SK-N-SH treated with all-trans-retinoic acid at 6 μM for 48 hours (cell line): ENCODE measurements at regions not wholly inside any gene's neighbourhood (a gene's known extent, or its start where the extent isn't known, plus 50 kb on each side); places are given as distances from the start of the nearest gene placed in this dataset.

Experiments used
- ATAC-seq: fragments of 200-7000 bp; cut with Tn5 transposase; 3 replicates; pipeline ENCODE4 v1.9.1; 2020; ENCODE audit warnings: mild to moderate bottlenecking, moderate library complexity
- ARNTL ChIP-seq: fragments of 450-650 bp; formaldehyde crosslinking; IDR thresholded peaks from 2 replicates; pipeline ENCODE4 v1.5.0; 2020; ENCODE audit warnings: low read depth, mild to moderate bottlenecking, moderate library complexity, borderline replicate concordance
- BACH2 ChIP-seq: fragments of 250-450 bp; sonication (Bioruptor Pico); IDR thresholded peaks from 2 replicates; pipeline ENCODE4 v1.9.0; 2021; ENCODE audit warnings: mild to moderate bottlenecking, borderline replicate concordance
- CSDC2 ChIP-seq: fragments of 250-450 bp; sonication (Bioruptor Pico); IDR thresholded peaks from 2 replicates; pipeline ENCODE4 v1.5.0; 2020; ENCODE audit warnings: mild to moderate bottlenecking, moderate library complexity
- ESRRG ChIP-seq: fragments of 250-450 bp; sonication (Bioruptor Pico); IDR thresholded peaks from 2 replicates; pipeline ENCODE4 v1.6.1; 2021; ENCODE audit warnings: mild to moderate bottlenecking
- GLIS3 ChIP-seq: fragments of 250-450 bp; sonication (Bioruptor Pico); IDR thresholded peaks from 2 replicates; pipeline ENCODE4 v1.5.0; 2020; ENCODE audit warnings: mild to moderate bottlenecking, moderate library complexity
- ISL1 ChIP-seq: fragments of 250-450 bp; sonication (Bioruptor Pico); IDR thresholded peaks from 2 replicates; pipeline ENCODE4 v2.1.2; 2022; ENCODE audit warnings: mild to moderate bottlenecking, moderate library complexity
- OSR1 ChIP-seq: fragments of 250-450 bp; sonication (Bioruptor Pico); IDR thresholded peaks from 2 replicates; pipeline ENCODE4 v1.8.0; 2022; ENCODE audit warnings: moderate library complexity, mild to moderate bottlenecking, inconsistent platforms
- PPARA ChIP-seq: fragments of 250-450 bp; sonication (Bioruptor Pico); IDR thresholded peaks from 2 replicates; pipeline ENCODE4 v1.5.0; 2020; ENCODE audit warnings: mild to moderate bottlenecking, borderline replicate concordance
- RARB ChIP-seq: fragments of 250-450 bp; sonication (Bioruptor Pico); IDR thresholded peaks from 2 replicates; pipeline ENCODE4 v1.8.0; 2021; ENCODE audit warnings: mild to moderate bottlenecking, moderate library complexity
- SNAI2 ChIP-seq: fragments of 250-450 bp; sonication (Bioruptor Pico); IDR thresholded peaks from 2 replicates; pipeline ENCODE4 v1.5.0; 2020; ENCODE audit warnings: mild to moderate bottlenecking, moderate library complexity
- TCF4 ChIP-seq: fragments of 250-450 bp; sonication (Bioruptor Pico); IDR thresholded peaks from 2 replicates; pipeline ENCODE4 v1.8.0; 2021; ENCODE audit warnings: mild to moderate bottlenecking, moderate library complexity, borderline replicate concordance
- TOX ChIP-seq: fragments of 250-450 bp; sonication (Bioruptor Pico); IDR thresholded peaks from 2 replicates; pipeline ENCODE4 v1.8.0; 2021; ENCODE audit warnings: mild to moderate bottlenecking, moderate library complexity, borderline replicate concordance
- ZC3H10 ChIP-seq: fragments of 250-450 bp; sonication (Bioruptor Pico); IDR thresholded peaks from 2 replicates; pipeline ENCODE4 v1.5.1; 2021; ENCODE audit warnings: mild to moderate bottlenecking, moderate library complexity
- ZFP3 ChIP-seq: fragments of 250-450 bp; sonication (Bioruptor Pico); IDR thresholded peaks from 2 replicates; pipeline ENCODE4 v1.5.0; 2020; ENCODE audit warnings: mild to moderate bottlenecking, moderate library complexity
- ZFP30 ChIP-seq: fragments of 450-650 bp; formaldehyde crosslinking; IDR thresholded peaks from 2 replicates; pipeline ENCODE4 v1.5.0; 2022; ENCODE audit warnings: mild to moderate bottlenecking, moderate library complexity
- ZNF565 ChIP-seq: fragments of 450-650 bp; formaldehyde crosslinking; conservative IDR thresholded peaks from 2 replicates; pipeline ENCODE4 v1.5.0; 2020; ENCODE audit warnings: low read depth, mild to moderate bottlenecking, moderate library complexity
- ZNF8 ChIP-seq: fragments of 450-650 bp; formaldehyde crosslinking; IDR thresholded peaks from 2 replicates; pipeline ENCODE4 v1.5.0; 2020; ENCODE audit warnings: mild to moderate bottlenecking, moderate library complexity
- TF ChIP-seq, protein P1 (sequence below): fragments of 250-450 bp; sonication (Bioruptor Pico); IDR thresholded peaks from 2 replicates; pipeline ENCODE4 v1.8.0; 2020; ENCODE audit warnings: mild to moderate bottlenecking, moderate library complexity, borderline replicate concordance
- TF ChIP-seq, protein P2 (sequence below): fragments of 250-450 bp; sonication (Bioruptor Pico); IDR thresholded peaks from 2 replicates; pipeline ENCODE4 v1.5.1; 2021; ENCODE audit warnings: mild to moderate bottlenecking, moderate library complexity
- TF ChIP-seq, protein P3 (sequence below): fragments of 250-450 bp; sonication (Bioruptor Pico); IDR thresholded peaks from 2 replicates; pipeline ENCODE4 v1.5.0; 2020; ENCODE audit warnings: mild to moderate bottlenecking, moderate library complexity
- TF ChIP-seq, protein P4 (sequence below): fragments of 250-450 bp; sonication (Bioruptor Pico); IDR thresholded peaks from 2 replicates; pipeline ENCODE4 v1.5.1; 2020; ENCODE audit warnings: low read depth, mild to moderate bottlenecking, moderate library complexity

GRCh38 chr13:100890645-100891044 is 216.1 kb upstream of the TMTC4 start:
- TF ChIP-seq ZFP30: no peak
- TF ChIP-seq RARB: no peak
- TF ChIP-seq ISL1: no peak
- TF ChIP-seq GLIS3 (CRISPR knock-in tag): no peak
- no peak for TF ChIP-seq ZNF565 (CRISPR knock-in tag)
- no peak for TF ChIP-seq ZC3H10 (CRISPR knock-in tag)
- TF ChIP-seq, protein P1, sequence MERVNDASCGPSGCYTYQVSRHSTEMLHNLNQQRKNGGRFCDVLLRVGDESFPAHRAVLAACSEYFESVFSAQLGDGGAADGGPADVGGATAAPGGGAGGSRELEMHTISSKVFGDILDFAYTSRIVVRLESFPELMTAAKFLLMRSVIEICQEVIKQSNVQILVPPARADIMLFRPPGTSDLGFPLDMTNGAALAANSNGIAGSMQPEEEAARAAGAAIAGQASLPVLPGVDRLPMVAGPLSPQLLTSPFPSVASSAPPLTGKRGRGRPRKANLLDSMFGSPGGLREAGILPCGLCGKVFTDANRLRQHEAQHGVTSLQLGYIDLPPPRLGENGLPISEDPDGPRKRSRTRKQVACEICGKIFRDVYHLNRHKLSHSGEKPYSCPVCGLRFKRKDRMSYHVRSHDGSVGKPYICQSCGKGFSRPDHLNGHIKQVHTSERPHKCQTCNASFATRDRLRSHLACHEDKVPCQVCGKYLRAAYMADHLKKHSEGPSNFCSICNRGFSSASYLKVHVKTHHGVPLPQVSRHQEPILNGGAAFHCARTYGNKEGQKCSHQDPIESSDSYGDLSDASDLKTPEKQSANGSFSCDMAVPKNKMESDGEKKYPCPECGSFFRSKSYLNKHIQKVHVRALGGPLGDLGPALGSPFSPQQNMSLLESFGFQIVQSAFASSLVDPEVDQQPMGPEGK: no peak
- no peak for TF ChIP-seq OSR1 (CRISPR knock-in tag)
- TF ChIP-seq CSDC2 (CRISPR knock-in tag): no peak
- no peak for TF ChIP-seq ESRRG (CRISPR knock-in tag)
- ATAC-seq: no peak

- TF ChIP-seq ZNF565 (CRISPR knock-in tag) (no peak), ZC3H10 (CRISPR knock-in tag) (no peak), ZFP3 (no peak), ARNTL (CRISPR knock-in tag) (no peak), ISL1 (no peak), GLIS3 (CRISPR knock-in tag) (no peak), ZFP30 (no peak), SNAI2 (CRISPR knock-in tag) (no peak), PPARA (CRISPR knock-in tag) (no peak), CSDC2 (CRISPR knock-in tag) (no peak)
- TF ChIP-seq, protein P2, sequence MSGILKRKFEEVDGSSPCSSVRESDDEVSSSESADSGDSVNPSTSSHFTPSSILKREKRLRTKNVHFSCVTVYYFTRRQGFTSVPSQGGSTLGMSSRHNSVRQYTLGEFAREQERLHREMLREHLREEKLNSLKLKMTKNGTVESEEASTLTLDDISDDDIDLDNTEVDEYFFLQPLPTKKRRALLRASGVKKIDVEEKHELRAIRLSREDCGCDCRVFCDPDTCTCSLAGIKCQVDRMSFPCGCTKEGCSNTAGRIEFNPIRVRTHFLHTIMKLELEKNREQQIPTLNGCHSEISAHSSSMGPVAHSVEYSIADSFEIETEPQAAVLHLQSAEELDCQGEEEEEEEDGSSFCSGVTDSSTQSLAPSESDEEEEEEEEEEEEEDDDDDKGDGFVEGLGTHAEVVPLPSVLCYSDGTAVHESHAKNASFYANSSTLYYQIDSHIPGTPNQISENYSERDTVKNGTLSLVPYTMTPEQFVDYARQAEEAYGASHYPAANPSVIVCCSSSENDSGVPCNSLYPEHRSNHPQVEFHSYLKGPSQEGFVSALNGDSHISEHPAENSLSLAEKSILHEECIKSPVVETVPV (CRISPR knock-in tag): no peak
- TF ChIP-seq, protein P3, sequence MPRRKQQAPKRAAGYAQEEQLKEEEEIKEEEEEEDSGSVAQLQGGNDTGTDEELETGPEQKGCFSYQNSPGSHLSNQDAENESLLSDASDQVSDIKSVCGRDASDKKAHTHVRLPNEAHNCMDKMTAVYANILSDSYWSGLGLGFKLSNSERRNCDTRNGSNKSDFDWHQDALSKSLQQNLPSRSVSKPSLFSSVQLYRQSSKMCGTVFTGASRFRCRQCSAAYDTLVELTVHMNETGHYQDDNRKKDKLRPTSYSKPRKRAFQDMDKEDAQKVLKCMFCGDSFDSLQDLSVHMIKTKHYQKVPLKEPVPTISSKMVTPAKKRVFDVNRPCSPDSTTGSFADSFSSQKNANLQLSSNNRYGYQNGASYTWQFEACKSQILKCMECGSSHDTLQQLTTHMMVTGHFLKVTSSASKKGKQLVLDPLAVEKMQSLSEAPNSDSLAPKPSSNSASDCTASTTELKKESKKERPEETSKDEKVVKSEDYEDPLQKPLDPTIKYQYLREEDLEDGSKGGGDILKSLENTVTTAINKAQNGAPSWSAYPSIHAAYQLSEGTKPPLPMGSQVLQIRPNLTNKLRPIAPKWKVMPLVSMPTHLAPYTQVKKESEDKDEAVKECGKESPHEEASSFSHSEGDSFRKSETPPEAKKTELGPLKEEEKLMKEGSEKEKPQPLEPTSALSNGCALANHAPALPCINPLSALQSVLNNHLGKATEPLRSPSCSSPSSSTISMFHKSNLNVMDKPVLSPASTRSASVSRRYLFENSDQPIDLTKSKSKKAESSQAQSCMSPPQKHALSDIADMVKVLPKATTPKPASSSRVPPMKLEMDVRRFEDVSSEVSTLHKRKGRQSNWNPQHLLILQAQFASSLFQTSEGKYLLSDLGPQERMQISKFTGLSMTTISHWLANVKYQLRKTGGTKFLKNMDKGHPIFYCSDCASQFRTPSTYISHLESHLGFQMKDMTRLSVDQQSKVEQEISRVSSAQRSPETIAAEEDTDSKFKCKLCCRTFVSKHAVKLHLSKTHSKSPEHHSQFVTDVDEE: no peak
- ATAC-seq: peak; percentile 77
Observed at GRCh38 chr13:100887729-100888151, 213.1 kb upstream of the TMTC4 start.

DNA sequence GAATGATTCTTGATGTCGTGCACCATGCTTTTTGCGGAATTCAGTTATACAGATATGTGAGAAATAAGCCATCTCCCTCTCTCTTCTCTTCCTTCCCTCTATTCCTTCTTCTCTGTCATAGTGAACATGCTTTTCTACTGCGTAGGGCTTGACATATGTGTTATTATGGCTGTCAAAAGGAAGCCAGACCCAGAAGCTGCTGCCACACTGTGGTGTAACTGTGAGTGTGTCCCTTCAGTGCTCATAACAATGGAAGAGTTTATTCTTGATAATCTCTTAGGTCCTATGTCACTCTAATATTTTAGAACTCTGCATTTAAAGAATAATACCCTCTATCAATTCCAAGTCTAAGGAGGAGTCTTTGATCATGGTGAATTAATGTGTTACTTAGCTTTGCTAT is 208.9 kb upstream of the TMTC4 start:
- no peak for ATAC-seq
- no peak for TF ChIP-seq BACH2 (CRISPR knock-in tag)

- TF ChIP-seq BACH2 (CRISPR knock-in tag) (no peak), RARB (no peak), ZNF8 (no peak), OSR1 (CRISPR knock-in tag) (no peak), ESRRG (CRISPR knock-in tag) (no peak), ZNF565 (CRISPR knock-in tag) (no peak), ARNTL (CRISPR knock-in tag) (no peak), CSDC2 (CRISPR knock-in tag) (no peak), ISL1 (no peak), TCF4 (CRISPR knock-in tag) (no peak), ZC3H10 (CRISPR knock-in tag) (no peak), TOX (CRISPR knock-in tag) (no peak), ZFP3 (no peak)
- TF ChIP-seq, protein P2 (CRISPR knock-in tag): no peak
- TF ChIP-seq, protein P3: no peak
- TF ChIP-seq, protein P4, sequence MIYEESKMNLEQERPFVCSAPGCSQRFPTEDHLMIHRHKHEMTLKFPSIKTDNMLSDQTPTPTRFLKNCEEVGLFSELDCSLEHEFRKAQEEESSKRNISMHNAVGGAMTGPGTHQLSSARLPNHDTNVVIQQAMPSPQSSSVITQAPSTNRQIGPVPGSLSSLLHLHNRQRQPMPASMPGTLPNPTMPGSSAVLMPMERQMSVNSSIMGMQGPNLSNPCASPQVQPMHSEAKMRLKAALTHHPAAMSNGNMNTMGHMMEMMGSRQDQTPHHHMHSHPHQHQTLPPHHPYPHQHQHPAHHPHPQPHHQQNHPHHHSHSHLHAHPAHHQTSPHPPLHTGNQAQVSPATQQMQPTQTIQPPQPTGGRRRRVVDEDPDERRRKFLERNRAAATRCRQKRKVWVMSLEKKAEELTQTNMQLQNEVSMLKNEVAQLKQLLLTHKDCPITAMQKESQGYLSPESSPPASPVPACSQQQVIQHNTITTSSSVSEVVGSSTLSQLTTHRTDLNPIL: no peak
- TF ChIP-seq, all 23 proteins: peak for 0
- ATAC-seq: no peak
Observed at GRCh38 chr13:100881291-100881864, 206.8 kb upstream of the TMTC4 start.
